HL-60 (cell line): ENCODE measurements at regions not wholly inside any gene's neighbourhood (a gene's known extent, or its start where the extent isn't known, plus 50 kb on each side); places are given as distances from the start of the nearest gene placed in this dataset.

Source experiments
- GABPA ChIP-seq: IDR thresholded peaks from 2 replicates; pipeline ENCODE4 v1.6.1; 2012; ENCODE audit warnings: low read depth
- POLR2AphosphoS5 ChIP-seq: IDR thresholded peaks from 2 replicates; pipeline ENCODE4 v1.6.1; 2012; ENCODE audit warnings: low read depth
- SPI1 ChIP-seq: IDR thresholded peaks from 2 replicates; pipeline ENCODE4 v1.6.1; 2012; ENCODE audit warnings: low read depth, mild to moderate bottlenecking, borderline replicate concordance
- TF ChIP-seq, protein P1 (sequence below): IDR thresholded peaks from one replicate; pipeline ENCODE4 v1.5.1; 2011; ENCODE audit warnings: low read length, control low read depth, inconsistent platforms; ENCODE audit not compliant: insufficient read depth
- TF ChIP-seq, protein P2 (sequence below): IDR thresholded peaks from 2 replicates; pipeline ENCODE4 v1.6.1; 2012; ENCODE audit warnings: low read depth; ENCODE audit not compliant: insufficient replicate concordance

DNA sequence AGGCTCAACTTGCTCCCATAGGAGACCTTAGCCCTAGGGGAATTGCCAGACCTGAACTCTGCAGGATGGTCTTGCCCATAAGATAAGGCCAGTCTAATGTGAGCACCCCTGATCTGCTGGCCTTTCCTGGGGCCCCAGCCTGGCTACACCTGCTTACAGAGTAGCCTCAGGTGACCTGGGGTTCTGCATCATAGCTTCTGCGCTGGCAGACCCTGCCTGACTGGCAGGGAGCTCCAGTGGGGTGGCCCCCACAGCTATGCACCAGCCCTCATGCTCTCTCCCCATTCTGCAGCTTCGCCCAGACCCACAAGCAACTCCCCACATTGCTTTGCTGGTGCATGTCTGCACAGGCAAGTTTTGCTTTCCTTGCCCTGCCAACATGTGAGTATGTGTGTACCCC, 371.3 kb upstream of the CLEC14A start:
- TF ChIP-seq, protein P1, sequence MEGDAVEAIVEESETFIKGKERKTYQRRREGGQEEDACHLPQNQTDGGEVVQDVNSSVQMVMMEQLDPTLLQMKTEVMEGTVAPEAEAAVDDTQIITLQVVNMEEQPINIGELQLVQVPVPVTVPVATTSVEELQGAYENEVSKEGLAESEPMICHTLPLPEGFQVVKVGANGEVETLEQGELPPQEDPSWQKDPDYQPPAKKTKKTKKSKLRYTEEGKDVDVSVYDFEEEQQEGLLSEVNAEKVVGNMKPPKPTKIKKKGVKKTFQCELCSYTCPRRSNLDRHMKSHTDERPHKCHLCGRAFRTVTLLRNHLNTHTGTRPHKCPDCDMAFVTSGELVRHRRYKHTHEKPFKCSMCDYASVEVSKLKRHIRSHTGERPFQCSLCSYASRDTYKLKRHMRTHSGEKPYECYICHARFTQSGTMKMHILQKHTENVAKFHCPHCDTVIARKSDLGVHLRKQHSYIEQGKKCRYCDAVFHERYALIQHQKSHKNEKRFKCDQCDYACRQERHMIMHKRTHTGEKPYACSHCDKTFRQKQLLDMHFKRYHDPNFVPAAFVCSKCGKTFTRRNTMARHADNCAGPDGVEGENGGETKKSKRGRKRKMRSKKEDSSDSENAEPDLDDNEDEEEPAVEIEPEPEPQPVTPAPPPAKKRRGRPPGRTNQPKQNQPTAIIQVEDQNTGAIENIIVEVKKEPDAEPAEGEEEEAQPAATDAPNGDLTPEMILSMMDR = no peak
- TF ChIP-seq POLR2AphosphoS5 (no peak), GABPA (no peak), SPI1 (no peak)
- TF ChIP-seq, protein P2, sequence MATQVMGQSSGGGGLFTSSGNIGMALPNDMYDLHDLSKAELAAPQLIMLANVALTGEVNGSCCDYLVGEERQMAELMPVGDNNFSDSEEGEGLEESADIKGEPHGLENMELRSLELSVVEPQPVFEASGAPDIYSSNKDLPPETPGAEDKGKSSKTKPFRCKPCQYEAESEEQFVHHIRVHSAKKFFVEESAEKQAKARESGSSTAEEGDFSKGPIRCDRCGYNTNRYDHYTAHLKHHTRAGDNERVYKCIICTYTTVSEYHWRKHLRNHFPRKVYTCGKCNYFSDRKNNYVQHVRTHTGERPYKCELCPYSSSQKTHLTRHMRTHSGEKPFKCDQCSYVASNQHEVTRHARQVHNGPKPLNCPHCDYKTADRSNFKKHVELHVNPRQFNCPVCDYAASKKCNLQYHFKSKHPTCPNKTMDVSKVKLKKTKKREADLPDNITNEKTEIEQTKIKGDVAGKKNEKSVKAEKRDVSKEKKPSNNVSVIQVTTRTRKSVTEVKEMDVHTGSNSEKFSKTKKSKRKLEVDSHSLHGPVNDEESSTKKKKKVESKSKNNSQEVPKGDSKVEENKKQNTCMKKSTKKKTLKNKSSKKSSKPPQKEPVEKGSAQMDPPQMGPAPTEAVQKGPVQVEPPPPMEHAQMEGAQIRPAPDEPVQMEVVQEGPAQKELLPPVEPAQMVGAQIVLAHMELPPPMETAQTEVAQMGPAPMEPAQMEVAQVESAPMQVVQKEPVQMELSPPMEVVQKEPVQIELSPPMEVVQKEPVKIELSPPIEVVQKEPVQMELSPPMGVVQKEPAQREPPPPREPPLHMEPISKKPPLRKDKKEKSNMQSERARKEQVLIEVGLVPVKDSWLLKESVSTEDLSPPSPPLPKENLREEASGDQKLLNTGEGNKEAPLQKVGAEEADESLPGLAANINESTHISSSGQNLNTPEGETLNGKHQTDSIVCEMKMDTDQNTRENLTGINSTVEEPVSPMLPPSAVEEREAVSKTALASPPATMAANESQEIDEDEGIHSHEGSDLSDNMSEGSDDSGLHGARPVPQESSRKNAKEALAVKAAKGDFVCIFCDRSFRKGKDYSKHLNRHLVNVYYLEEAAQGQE = no peak
